GM12891 (cell line): ENCODE measurements at regions not wholly inside any gene's neighbourhood (a gene's known extent, or its start where the extent isn't known, plus 50 kb on each side); places are given as distances from the start of the nearest gene placed in this dataset.
A peak's percentile ranks its signal among the peaks of the same experiment; 100 is the strongest.

Experiments
- DNase-seq: peaks from one replicate; pipeline ENCODE4 v3.0.0; 2011; ENCODE audit warnings: low spot score; ENCODE audit not compliant: insufficient read length
- FAIRE-seq: peaks from 2 replicates; lab custom pipeline; 2011; peaks lifted over from hg19 to GRCh38; lab: Jason Lieb, UNC
- PAX5 ChIP-seq: IDR thresholded peaks from 2 replicates; pipeline ENCODE4 v1.6.1; 2011; ENCODE audit warnings: low read length, moderate library complexity, mild to moderate bottlenecking; ENCODE audit not compliant: insufficient read depth, severe bottlenecking
- POLR2A ChIP-seq: IDR thresholded peaks from 2 replicates; pipeline ENCODE4 v1.6.1; 2011; ENCODE audit warnings: low read depth, low read length, control low read depth
- POLR2AphosphoS5 ChIP-seq: IDR thresholded peaks from 2 replicates; pipeline ENCODE4 v1.6.1; 2011; ENCODE audit warnings: low read depth, low read length, control low read depth
- POU2F2 ChIP-seq: IDR thresholded peaks from 2 replicates; pipeline ENCODE4 v1.6.1; 2011; ENCODE audit warnings: low read depth, mild to moderate bottlenecking, control low read depth, low read length, moderate library complexity
- SPI1 ChIP-seq: IDR thresholded peaks from 2 replicates; pipeline ENCODE4 v1.6.1; 2011; ENCODE audit warnings: low read depth, low read length, control low read depth
- TAF1 ChIP-seq: IDR thresholded peaks from 2 replicates; pipeline ENCODE4 v1.6.1; 2011; ENCODE audit warnings: low read depth, low read length, control low read depth

- FAIRE-seq = no peak
- TF ChIP-seq PAX5 (no peak), POU2F2 (no peak), POLR2A (no peak), SPI1 (no peak), TAF1 (no peak), POLR2AphosphoS5 (no peak)
- no peak for DNase-seq
Measured at GRCh38 chr13:107241381-107241780, 673.4 kb upstream of the ARGLU1 start.

GRCh38 chr13:107239213-107239612 is 671.3 kb upstream of the ARGLU1 start:
- DNase-seq (no peak), FAIRE-seq (no peak)
- TF ChIP-seq SPI1 (0 out of 2 replicates have a peak, but pooled peaks have one; percentile 2), POLR2AphosphoS5 (no peak)

- TF ChIP-seq PAX5 (no peak), POU2F2 (no peak), SPI1 (no peak), POLR2AphosphoS5 (no peak), POLR2A (no peak), TAF1 (no peak)
- DNase-seq (no peak), FAIRE-seq (no peak)
Measured at GRCh38 chr13:107238262-107238981, 670.5 kb upstream of the ARGLU1 start.

DNA sequence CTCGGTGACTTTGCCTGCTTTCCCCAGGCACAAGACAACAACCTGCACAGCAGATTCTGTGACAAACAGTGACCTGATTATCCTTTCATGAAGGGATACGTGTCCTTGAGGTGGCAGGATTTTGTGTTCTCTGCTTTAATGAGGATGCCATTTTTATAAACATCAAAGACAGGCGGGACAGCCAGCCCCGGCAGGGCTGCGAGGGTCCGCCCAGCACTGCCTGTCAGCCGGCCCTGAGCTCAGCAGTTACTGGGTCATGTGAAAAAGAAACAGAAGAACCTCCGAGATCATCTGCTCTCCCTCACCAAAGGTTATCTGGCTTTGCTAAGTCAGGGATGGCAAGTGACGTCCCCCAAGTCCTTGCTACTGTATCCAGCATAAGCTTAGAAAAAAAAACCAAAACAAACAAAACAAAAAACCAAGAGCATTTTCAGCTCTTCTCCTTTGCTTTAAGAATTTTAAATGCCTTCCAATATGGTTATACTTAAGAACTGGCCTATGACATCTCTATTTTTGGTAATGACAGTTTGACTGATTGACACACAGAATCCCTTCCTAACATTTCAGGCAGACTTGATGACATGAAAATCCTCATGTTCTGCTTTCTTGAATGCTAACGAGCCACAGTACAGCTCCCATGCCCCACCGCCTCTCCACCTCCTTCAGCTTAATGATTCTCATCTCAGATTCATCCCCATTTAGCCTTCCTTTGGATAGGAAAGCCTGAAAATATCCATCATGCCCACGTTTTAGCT is 666.6 kb upstream of the ARGLU1 start:
- FAIRE-seq (no peak), DNase-seq (no peak)
- no peak for TF ChIP-seq TAF1
- no peak for TF ChIP-seq POLR2AphosphoS5
- no peak for TF ChIP-seq SPI1
- TF ChIP-seq POLR2A = no peak
- TF ChIP-seq POU2F2 = no peak
- no peak for TF ChIP-seq PAX5

- FAIRE-seq (no peak), DNase-seq (no peak)
- TF ChIP-seq POLR2AphosphoS5 (no peak), POU2F2 (no peak), POLR2A (no peak), SPI1 (no peak), PAX5 (no peak), TAF1 (no peak)
Measured at GRCh38 chr13:107233541-107233940, 665.6 kb upstream of the ARGLU1 start.

DNA sequence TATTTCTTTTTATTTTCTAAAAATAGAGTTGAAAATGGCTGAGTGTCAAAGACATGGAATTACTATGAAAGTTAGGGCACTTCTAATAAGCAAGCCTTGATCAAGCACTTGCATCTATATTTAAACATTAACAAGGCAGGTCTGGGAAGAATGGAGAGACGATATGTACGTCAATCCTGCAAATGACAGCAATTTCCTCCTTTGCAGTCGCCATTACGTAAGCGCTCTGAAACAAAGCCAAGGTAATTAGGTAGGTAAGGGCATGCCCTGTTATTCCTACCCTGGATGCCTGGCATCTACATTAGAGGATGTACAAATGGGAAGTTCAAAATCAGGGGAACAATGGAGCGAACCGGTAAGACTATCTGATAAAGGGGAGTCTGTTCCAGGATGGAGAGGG is 664.0 kb upstream of the ARGLU1 start:
- FAIRE-seq (no peak), DNase-seq (no peak)
- TF ChIP-seq TAF1 (no peak), PAX5 (no peak), POLR2AphosphoS5 (no peak), POLR2A (no peak), SPI1 (no peak), POU2F2 (no peak)

GRCh38 chr13:107223867-107224266 is 655.9 kb upstream of the ARGLU1 start:
- no peak for DNase-seq
- TF ChIP-seq POU2F2 (no peak), POLR2A (no peak), SPI1 (no peak), TAF1 (no peak), POLR2AphosphoS5 (no peak)
- no peak for FAIRE-seq

GRCh38 chr13:107222597-107222996 is 654.7 kb upstream of the ARGLU1 start:
- FAIRE-seq = no peak
- TF ChIP-seq PAX5 (no peak), POU2F2 (no peak), POLR2A (no peak), POLR2AphosphoS5 (no peak), TAF1 (no peak), SPI1 (no peak)
- DNase-seq = no peak

GRCh38 chr13:107220245-107220644 is 652.3 kb upstream of the ARGLU1 start:
- no peak for DNase-seq
- FAIRE-seq = no peak
- no peak for TF ChIP-seq POLR2AphosphoS5
- TF ChIP-seq SPI1 = no peak
- TF ChIP-seq PAX5 = no peak
- TF ChIP-seq POLR2A = no peak
- no peak for TF ChIP-seq POU2F2
- TF ChIP-seq TAF1 = no peak

GRCh38 chr13:107217251-107217650 is 649.3 kb upstream of the ARGLU1 start:
- FAIRE-seq = no peak
- no peak for DNase-seq
- TF ChIP-seq PAX5 (no peak), POLR2AphosphoS5 (no peak), POLR2A (no peak), TAF1 (no peak), POU2F2 (no peak), SPI1 (no peak)
